GM12873 (cell line): ENCODE measurements at regions not wholly inside any gene's neighbourhood (a gene's known extent, or its start where the extent isn't known, plus 50 kb on each side); places are given as distances from the start of the nearest gene placed in this dataset.

Experiments used
- TF ChIP-seq, protein P1 (sequence below): IDR thresholded peaks from 2 replicates; pipeline ENCODE4 v1.5.1; 2012; ENCODE audit warnings: low read depth, mild to moderate bottlenecking, moderate library complexity, low read length, control low read depth; ENCODE audit not compliant: insufficient read depth; ENCODE audit errors: missing control alignments

DNA sequence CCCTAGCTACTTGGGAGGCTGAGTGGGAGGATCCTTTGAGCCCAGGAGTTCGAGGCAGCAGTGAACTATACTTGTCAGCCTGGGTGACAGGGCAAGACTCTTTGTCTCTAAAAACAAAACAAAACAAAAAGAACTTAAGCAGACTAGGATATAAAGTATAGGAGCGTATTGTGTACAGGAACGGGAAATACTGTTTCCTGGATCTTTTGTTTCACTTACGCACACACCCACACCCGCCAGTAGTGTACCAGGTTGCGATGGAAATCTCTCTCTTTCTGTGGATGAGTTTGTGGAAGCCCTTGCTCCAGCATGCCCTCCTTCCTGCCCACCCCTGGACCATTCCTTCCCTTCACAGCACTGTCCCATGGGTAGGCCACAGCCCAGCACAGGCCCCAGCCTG, 136.3 kb downstream of the RPIA start:
- TF ChIP-seq, protein P1, sequence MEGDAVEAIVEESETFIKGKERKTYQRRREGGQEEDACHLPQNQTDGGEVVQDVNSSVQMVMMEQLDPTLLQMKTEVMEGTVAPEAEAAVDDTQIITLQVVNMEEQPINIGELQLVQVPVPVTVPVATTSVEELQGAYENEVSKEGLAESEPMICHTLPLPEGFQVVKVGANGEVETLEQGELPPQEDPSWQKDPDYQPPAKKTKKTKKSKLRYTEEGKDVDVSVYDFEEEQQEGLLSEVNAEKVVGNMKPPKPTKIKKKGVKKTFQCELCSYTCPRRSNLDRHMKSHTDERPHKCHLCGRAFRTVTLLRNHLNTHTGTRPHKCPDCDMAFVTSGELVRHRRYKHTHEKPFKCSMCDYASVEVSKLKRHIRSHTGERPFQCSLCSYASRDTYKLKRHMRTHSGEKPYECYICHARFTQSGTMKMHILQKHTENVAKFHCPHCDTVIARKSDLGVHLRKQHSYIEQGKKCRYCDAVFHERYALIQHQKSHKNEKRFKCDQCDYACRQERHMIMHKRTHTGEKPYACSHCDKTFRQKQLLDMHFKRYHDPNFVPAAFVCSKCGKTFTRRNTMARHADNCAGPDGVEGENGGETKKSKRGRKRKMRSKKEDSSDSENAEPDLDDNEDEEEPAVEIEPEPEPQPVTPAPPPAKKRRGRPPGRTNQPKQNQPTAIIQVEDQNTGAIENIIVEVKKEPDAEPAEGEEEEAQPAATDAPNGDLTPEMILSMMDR: no peak

DNA sequence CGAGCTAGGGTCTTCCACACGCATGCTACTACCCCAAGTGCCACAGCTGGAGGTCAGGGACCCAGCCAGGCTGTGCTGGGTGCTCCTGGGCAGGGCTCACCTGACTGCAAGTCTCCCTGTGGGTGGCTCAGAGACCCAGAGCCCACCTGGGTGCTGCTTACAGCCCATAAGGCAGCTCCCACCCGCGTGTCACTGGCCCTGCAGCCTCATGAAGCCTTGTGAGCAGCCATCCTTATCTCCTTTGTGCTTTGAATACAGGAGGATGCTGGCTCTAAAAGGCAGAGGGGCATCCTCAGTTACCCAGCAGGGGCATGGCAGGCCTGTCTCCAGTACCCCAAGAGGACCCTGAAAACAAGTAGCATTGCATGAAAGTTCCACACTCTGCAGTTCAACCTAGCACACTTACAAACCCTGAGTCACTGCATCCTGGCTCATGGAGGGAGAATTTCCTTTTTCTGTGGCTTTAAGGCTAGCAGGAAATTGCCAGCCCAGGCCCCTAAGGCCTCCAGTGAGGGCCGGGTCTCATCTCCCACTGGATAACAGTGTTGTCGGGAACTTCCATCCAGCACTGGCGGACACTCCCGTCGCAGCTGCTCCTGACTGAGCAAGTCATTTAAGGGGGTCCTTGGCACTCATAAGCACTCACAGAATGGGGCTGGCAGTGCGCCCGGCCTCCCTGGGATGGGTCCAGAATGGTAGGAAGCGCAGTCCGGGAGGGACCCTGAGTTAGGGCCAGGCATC, 137.1 kb downstream of the RPIA start:
- TF ChIP-seq, protein P1: no peak

DNA sequence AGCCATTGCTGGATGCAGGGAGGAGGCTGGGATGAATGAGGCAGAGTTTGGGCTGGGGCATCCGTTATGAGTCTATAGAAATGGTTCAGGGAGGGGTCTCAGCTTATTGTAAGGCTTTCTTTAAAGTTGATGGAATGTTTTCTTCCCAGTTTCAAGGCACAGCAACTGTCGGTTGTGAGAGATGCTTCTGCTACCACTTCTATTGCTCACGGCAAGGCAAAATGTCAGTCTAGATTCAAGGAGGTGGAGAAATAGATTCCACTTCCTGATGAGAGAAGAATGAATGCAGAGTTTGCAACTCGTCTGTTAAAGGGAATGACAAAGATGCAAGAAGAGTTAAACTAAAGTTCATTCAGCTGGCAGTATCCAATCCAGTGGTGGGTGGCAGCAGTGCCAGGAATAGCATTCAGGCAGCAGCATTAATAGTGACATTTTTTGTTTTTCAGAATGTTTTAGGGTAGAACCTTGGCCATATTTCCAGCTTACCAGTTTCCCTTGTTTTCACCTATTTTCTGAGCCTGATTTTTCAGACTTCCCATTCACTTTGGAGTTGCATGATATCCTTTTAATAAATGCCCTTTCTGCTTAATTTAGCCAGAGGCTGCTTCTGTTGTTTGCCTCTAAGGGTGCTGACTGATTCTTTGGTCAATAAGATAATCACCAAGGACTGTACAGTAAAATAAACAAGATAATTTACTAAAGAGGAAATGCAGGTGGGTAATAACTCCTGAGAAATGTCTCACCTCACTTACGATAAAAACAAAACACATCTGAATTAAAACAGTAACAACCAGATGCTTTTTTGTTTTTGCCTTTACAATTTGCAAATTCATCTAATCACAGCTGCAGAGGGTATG, 138.4 kb downstream of the RPIA start:
- TF ChIP-seq, protein P1: no peak

DNA sequence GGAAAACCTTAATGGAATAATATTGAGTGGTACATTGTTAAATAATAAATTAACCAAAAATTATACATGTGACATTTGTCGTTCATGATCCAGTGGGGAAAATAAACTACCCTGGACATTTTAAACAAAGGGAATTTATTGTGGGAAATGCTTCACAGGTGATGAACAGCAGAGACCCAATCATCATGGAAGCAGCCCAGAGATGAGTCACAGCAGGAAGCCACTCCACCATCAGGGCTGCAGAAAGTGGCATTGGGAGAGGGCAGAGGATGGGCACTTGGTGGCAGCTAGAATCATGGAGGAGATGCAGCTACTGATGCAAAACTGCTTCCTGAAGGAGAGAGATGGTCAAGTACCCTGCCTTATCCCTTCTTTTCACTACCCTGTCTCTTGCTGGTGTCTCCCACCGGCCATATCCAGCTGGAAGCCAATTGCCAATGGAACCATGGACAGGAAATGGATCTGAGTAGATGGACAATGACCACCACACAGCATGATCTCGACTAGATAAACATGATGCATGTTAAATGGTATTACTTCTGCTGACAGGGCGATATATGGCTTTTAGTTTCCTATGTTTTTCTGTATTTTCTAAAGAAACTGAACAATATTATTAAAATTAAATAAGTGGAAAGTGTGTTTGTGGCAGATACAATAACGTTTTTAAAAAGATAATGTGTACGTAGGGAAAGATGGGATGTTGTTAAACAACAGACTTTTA, 139.8 kb downstream of the RPIA start:
- TF ChIP-seq, protein P1: no peak

DNA sequence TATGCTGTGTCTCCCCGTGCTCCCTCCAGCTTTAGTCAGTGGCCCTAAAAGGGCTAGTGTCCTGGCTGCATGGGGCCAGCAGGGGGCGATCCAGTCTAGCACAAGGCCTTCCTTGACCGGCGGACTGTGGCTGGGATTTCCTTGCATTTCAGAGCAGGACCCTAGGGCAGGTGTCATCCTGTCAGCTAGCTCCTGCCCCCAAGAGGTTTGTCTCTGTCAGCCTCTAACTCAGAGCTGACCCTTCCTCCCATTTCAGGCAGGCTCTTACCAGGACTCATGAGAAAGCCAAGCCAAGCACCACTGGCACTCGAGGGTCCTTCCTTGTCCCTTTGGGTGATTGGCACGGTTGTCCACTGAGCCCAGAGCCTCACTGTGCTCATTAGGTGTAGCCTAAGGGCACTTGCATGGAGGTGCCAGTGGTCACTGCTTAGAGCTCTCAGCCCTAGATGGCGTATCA, 140.3 kb downstream of the RPIA start:
- TF ChIP-seq, protein P1: peak; percentile 95

DNA sequence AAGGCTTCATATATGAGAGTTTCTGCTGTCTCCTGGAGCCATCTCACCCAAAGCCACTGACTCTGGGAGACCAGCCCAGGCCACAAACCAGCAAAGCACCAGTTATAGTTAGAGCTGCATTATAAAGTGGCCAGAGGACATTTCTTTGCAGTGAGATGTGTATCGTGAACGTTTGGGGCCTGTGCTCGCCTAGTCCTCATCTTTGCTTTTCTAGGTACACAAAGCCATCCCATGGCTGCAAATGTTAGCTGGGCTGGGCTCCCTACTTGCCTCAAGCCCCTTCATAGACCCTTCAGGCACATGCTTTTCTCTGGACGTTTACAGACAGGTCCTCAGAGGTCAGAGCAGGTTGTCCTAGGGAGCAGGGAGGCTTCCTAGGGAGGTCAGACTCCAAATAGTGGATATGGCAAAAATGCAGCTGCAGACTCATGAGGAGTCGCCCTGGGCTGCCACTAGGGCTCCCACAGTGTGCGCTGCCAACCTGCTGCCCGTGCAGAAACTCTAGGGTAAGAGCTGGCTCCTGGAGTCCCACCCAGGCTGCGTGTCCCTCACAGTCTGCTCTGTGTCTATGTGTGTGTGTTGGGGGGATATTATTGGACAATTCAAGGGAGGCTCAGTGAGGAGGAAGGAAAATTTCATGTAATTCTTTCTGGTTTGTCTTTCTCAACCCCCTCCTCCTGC, 141.0 kb downstream of the RPIA start:
- TF ChIP-seq, protein P1: no peak
